CD4-positive, alpha-beta T cell treated with Interleukin-6 at 100 ng/mL for 8 hours (primary cell): ENCODE measurements at regions not wholly inside any gene's neighbourhood (a gene's known extent, or its start where the extent isn't known, plus 50 kb on each side); places are given as distances from the start of the nearest gene placed in this dataset.

Source experiments
- DNase-seq: peaks from one replicate; pipeline ENCODE4 v3.0.0-alpha.2; 2020; ENCODE audit warnings: mixed read lengths, low spot score

GRCh38 chr22:27682437-27682836 lies 119.1 kb downstream of the MN1 start:
- DNase-seq = no peak

DNA sequence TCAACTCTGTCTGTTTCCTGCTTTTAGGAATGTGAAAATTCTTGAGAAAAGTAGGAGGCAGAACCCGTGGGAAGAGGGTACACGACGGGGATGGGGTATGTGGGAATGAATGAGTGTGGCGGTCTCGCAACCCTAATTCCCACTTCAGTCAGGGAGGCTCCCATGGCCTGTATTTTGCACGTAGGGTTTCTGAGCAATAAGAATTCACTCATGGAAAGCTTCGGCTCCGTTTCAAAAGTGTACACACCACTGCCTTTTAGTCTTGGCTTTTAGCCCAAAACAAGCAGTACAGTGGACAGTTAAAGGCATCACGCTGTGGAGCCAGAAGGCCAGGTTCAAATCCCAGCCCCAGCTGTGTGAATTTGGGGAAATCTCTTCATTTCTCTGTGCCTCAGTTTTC lies 116.7 kb downstream of the MN1 start:
- DNase-seq = no peak

DNA sequence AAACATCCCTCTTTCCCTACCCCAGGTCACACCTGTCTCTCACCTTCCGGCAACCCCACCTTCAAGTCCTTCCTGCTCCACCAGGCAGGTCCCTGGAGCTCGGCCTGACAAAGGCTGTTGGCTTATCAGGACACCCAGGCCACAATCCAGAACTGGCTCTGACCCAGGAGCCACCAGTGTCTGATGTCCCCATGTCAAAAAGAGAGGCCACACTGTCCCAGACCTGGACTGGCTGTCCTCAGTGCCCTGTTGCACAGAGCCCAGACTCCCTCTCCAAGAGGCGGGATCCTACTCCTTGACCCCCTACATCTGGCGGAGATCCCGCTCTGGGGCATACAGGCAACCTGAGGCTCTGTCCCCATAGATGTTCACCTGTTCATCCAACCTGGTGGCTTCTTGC lies 116.0 kb downstream of the MN1 start:
- DNase-seq = no peak

- no peak for DNase-seq
These were observed 115.6 kb downstream of the MN1 start for GRCh38 chr22:27685970-27686369.

DNA sequence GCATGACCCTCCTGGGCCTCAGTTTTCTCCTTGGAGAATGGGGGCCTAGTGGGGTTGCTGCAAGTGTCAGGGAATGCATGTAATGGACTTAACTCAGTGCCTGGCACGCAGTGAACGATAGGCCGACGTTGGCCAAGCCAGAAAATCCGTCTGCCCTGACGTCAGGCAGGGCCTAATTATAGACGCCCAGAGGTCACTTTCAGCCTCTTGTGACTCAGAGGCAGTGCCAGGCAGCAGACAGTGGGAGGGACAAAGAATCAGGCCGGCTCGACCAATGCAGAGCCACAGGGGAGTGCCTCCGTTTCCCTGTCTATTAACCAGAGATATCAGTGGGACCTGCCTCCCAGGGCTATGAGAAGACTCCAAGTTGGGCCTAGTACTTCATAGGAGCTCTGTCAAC lies 115.0 kb downstream of the MN1 start:
- no peak for DNase-seq

DNA sequence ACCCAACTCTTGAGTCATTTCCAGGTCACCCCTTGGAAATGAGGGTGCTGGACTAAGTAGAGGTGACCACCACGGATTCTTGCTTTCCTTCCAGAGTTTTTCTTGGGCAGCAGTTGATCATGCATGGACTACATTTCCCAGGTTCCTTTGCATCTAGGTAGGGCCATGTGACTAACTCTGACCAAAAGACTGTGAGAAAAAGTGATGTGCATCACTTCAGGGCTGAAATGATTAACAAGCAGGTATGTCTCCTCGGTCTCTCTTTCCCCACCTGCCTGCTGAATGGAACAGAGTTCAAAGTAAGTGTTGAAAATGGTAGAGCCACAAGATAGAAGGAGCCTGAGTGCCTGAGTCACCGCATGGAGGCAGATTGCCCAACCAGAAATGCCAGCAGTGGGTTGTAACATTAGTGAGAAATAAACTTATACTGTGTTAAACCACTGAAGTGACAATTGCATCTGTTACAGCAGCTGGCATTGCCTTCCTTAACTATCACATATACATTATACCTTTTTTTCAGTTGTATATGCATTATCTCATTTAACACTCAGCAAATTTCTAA lies 113.5 kb downstream of the MN1 start:
- DNase-seq = no peak

DNA sequence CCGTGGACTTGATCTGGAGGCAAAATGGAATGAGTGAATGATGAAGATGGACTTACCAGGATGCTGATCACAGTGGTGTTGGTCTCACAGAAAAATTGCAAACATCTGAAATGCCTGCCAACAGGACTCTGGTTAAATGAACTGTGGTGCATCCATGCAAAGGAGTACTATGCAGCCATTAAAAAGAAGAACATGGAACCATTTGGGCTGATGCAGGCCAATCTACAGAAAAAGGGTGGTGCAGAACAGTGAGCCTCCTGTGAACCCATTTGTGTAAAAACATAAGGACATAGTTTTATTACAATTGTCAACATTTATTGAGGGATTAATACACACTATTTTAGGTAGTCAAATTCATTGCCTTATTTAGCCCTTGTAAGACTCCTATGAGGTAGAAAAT lies 111.9 kb downstream of the MN1 start:
- no peak for DNase-seq

GRCh38 chr22:27690599-27690998 lies 111.0 kb downstream of the MN1 start:
- DNase-seq = no peak

DNA sequence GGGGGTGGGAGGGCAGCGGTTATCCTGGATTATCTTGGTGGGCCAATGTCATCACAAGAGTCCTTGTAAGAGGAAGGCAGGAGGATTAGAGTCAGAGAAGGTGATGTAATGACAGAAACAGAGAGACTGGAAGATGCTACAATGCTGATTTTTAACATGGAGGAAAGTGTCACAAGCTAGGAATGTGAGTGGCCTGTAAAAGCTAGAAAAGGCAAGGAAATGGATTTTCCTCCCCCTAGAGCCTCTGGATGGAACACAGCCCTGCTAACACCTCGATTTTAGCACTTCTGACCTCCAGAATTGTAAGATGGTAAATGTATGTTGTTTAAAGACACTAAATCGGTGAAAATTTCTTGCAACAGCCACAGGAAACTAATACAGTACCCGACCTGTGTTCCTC lies 109.3 kb downstream of the MN1 start:
- no peak for DNase-seq

- no peak for DNase-seq
These were observed 105.6 kb downstream of the MN1 start for GRCh38 chr22:27695925-27696324.

- DNase-seq = no peak
These were observed 103.7 kb downstream of the MN1 start for GRCh38 chr22:27697888-27698287.
